ENCODE measurements at regions not wholly inside any gene's neighbourhood (a gene's known extent, or its start where the extent isn't known, plus 50 kb on each side); places are given as distances from the start of the nearest gene placed in this dataset.

- TF ChIP-seq CTCF (IDR thresholded peaks at IDR 0.05) (no peak), POLR2AphosphoS5 (IDR thresholded peaks at IDR 0.05) (no peak)
Observed at GRCh38 chr1:217004776-217005436, 281.7 kb upstream of the ESRRG start.
